ENCODE measurements at regions not wholly inside any gene's neighbourhood (a gene's known extent, or its start where the extent isn't known, plus 50 kb on each side); places are given as distances from the start of the nearest gene placed in this dataset.

DNA sequence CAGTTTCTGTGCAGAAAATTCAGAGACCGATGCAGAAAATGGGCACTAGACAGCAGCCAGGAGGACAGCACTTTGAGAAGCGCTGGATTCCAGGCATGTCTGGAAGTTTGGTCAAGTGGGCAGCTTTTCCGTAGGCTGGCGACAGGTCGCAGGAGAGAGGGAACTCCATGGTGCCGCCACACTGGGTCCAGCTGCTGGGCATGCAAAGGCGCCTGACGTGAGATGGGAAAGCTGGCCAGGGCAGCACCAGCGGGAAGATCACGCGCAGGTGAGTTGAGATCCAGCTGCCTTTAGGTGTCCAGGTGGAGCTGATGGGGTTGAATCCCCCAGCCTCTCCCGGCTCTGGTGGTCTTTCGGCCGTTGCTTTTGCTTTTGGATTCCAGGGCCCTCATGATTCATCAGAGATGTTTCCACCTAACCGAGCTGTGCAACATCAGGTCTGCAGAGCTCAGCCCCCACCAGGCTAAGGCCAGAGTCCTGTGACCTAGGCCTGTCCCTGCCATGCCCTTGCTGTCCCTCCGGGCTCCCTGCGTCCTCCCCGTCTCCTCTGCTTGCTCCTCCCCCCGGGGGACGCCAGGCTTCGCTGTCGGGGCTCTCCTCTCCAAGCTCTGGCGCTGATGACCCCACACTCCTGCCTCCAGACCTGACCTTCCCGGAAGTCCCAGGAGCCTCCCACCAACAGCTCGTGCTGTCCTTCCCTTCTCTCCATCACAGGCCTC, 1001.7 kb downstream of the BRD1 start:
- Histone ChIP-seq H2BK12ac (ENCODE audit: low read length) (peak overlapping the region; percentile 68), H3K27ac (replicated peaks; ENCODE audit: low read length) (no peak overlapping the region), H3K23ac (ENCODE audit: low read depth, low read length, poor library complexity) (no peak overlapping the region), H3K27me3 (ENCODE audit: control insufficient read depth in 3 of 3, insufficient read depth in 3 of 3, low read depth in 1 of 3, low read length in 3 of 3) (no peaks in the 10 kb centered on the region), H3K14ac (ENCODE audit: low read length) (peak overlapping the region; percentile 41), H2BK5ac (ENCODE audit: low read length) (no peak overlapping the region), H3K4me3 (ENCODE audit: low read length in 2 of 2) (no peak overlapping the region), H3K4ac (ENCODE audit: low read length) (no peak overlapping the region), H2BK15ac (ENCODE audit: low read length) (peak overlapping the region; percentile 20), H2BK120ac (ENCODE audit: low read depth, low read length) (peak overlapping the region; percentile 16), H3K79me1 (ENCODE audit: low read depth, low read length) (no peaks in the 10 kb centered on the region), H2AFZ (ENCODE audit: low read length) (no peak overlapping the region), H2AK5ac (ENCODE audit: low read depth, low read length) (peak overlapping the region; percentile 60), H3K18ac (ENCODE audit: low read length) (peak overlapping the region; percentile 71), H3K4me2 (ENCODE audit: insufficient read depth, low read length, poor library complexity, severe bottlenecking) (no peak overlapping the region), H3K9me3 (replicated peaks in 1 of 2; ENCODE audit: control insufficient read depth in 2 of 2, insufficient read depth in 1 of 2, low read depth in 1 of 2, low read length in 2 of 2) (no peaks in the 10 kb centered on the region), H3K9ac (ENCODE audit: low read depth, low read length, poor library complexity) (peak overlapping the region; percentile 10), H3K4me1 (ENCODE audit: control insufficient read depth in 2 of 2, insufficient read depth in 1 of 2, low read depth in 1 of 2, low read length in 2 of 2) (peaks cover 0 to 12% of the 10 kb centered on the region in 2 donors), H3K36me3 (replicated peaks in 1 of 2; ENCODE audit: control insufficient read depth in 2 of 2, insufficient read depth in 2 of 2, low read length in 2 of 2) (no peaks in the 10 kb centered on the region), H4K8ac (ENCODE audit: low read depth, low read length) (no peak overlapping the region), H4K91ac (ENCODE audit: low read depth, low read length, poor library complexity) (no peak overlapping the region)
- no CpG with 5 or more reads among the region's 25 CpGs for WGBS, 2 donors (ENCODE audit: extremely low coverage in 2 of 2, insufficient read length in 2 of 2, insufficient replicate concordance in 1 of 2)
- DNase-seq (ENCODE audit: low spot score), result no peak

DNA sequence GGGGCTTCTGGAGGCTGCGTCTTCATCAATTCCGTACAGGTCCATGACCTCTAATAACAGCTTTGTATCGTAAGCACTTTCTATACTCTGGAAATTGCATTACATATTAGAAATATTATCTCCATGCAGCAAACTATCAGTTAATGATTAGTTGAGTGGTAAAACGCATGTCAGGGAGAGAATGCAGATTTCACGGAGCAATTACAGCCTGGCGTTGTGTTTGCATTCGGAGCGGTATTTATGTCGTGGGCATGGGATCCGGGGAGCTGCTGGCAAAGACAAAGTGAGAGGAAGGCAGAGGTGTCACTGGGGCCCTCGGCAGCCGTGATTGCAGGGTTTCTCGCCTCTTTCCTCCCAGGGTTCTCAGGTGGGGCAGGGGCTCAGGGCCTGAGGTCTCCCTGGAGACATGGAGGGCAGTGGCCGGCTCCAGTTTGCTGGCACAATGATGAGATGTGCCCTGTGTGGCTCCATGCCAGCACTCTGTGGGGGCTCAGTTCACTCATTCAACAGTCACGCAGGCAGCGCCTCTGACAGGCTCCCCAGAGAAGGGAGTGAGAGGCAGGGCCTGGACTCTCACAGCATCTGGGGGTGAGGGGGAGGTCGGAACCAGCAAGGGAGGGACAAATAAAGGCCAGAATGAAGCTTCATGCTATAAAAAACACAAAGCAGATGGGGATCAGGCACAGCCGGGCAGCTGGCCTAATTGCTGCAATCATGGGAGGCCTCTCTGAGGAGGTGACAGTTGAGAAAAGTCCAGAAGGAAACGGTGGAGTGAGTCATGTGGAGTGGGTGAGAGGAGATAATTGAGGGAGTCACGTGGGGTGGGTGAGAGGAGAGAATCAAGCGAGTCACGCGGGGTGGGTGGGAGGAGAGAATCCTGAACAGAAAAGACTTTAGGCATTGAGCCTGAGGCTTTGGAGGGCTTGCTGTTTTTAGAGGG, 1002.7 kb downstream of the BRD1 start:
- Histone ChIP-seq H3K23ac (ENCODE audit: low read depth, low read length, poor library complexity) (no peak overlapping the region), H3K9me3 (replicated peaks in 1 of 2; ENCODE audit: control insufficient read depth in 2 of 2, insufficient read depth in 1 of 2, low read depth in 1 of 2, low read length in 2 of 2) (no peaks in the 10 kb centered on the region), H3K18ac (ENCODE audit: low read length) (peak overlapping the region; percentile 84), H2BK120ac (ENCODE audit: low read depth, low read length) (no peak overlapping the region), H3K27me3 (ENCODE audit: control insufficient read depth in 3 of 3, insufficient read depth in 3 of 3, low read depth in 1 of 3, low read length in 3 of 3) (no peaks in the 10 kb centered on the region), H2BK5ac (ENCODE audit: low read length) (no peak overlapping the region), H3K4ac (ENCODE audit: low read length) (no peak overlapping the region), H3K27ac (replicated peaks; ENCODE audit: low read length) (no peak overlapping the region), H3K36me3 (replicated peaks in 1 of 2; ENCODE audit: control insufficient read depth in 2 of 2, insufficient read depth in 2 of 2, low read length in 2 of 2) (no peaks in the 10 kb centered on the region), H3K4me2 (ENCODE audit: insufficient read depth, low read length, poor library complexity, severe bottlenecking) (no peak overlapping the region), H2BK15ac (ENCODE audit: low read length) (no peak overlapping the region), H2AFZ (ENCODE audit: low read length) (no peak overlapping the region), H3K79me1 (ENCODE audit: low read depth, low read length) (no peaks in the 10 kb centered on the region), H2BK12ac (ENCODE audit: low read length) (no peak overlapping the region), H3K9ac (ENCODE audit: low read depth, low read length, poor library complexity) (no peak overlapping the region), H4K91ac (ENCODE audit: low read depth, low read length, poor library complexity) (no peak overlapping the region), H3K4me3 (ENCODE audit: low read length in 2 of 2) (no peak overlapping the region), H3K4me1 (ENCODE audit: control insufficient read depth in 2 of 2, insufficient read depth in 1 of 2, low read depth in 1 of 2, low read length in 2 of 2) (peaks cover 0 to 12% of the 10 kb centered on the region in 2 donors), H3K14ac (ENCODE audit: low read length) (no peak overlapping the region), H4K8ac (ENCODE audit: low read depth, low read length) (no peak overlapping the region), H2AK5ac (ENCODE audit: low read depth, low read length) (peak overlapping the region; percentile 60)
- DNase-seq (ENCODE audit: low spot score), result no peak
- WGBS, 2 donors (ENCODE audit: extremely low coverage in 2 of 2, insufficient read length in 2 of 2, insufficient replicate concordance in 1 of 2), result no CpG with 5 or more reads among the region's 23 CpGs

DNA sequence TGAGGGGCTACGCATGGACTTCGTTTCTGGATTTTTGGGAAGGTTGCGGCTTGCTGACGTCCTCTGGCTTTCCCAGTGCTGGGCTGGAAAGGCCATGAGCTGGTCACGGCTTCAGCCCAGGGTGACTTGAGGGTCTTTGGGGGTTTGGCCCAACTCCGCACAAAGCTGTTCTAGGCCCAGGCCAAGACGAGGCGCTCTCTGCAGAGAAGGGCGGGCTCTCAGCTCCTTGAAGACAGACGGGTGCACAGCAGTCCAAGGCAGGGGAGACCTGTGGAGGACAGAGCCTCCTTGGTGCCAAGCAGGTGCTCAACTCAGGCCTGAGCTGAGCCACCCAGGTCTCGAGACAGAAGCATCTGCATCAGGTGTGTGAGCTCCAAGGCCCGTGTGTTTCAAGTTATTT, 1003.7 kb downstream of the BRD1 start:
- Histone ChIP-seq H2BK120ac (ENCODE audit: low read depth, low read length) (no peak overlapping the region), H4K91ac (ENCODE audit: low read depth, low read length, poor library complexity) (no peak overlapping the region), H2AFZ (ENCODE audit: low read length) (no peak overlapping the region), H3K9ac (ENCODE audit: low read depth, low read length, poor library complexity) (no peak overlapping the region), H4K8ac (ENCODE audit: low read depth, low read length) (no peak overlapping the region), H3K9me3 (replicated peaks in 1 of 2; ENCODE audit: control insufficient read depth in 2 of 2, insufficient read depth in 1 of 2, low read depth in 1 of 2, low read length in 2 of 2) (no peaks in the 10 kb centered on the region), H3K4ac (ENCODE audit: low read length) (no peak overlapping the region), H2BK15ac (ENCODE audit: low read length) (no peak overlapping the region), H3K18ac (ENCODE audit: low read length) (no peak overlapping the region), H3K4me2 (ENCODE audit: insufficient read depth, low read length, poor library complexity, severe bottlenecking) (no peak overlapping the region), H2BK12ac (ENCODE audit: low read length) (no peak overlapping the region), H3K27ac (replicated peaks; ENCODE audit: low read length) (no peak overlapping the region), H3K4me3 (ENCODE audit: low read length in 2 of 2) (no peak overlapping the region), H3K23ac (ENCODE audit: low read depth, low read length, poor library complexity) (no peak overlapping the region), H3K79me1 (ENCODE audit: low read depth, low read length) (no peaks in the 10 kb centered on the region), H3K14ac (ENCODE audit: low read length) (no peak overlapping the region), H3K36me3 (replicated peaks in 1 of 2; ENCODE audit: control insufficient read depth in 2 of 2, insufficient read depth in 2 of 2, low read length in 2 of 2) (no peaks in the 10 kb centered on the region), H3K27me3 (ENCODE audit: control insufficient read depth in 3 of 3, insufficient read depth in 3 of 3, low read depth in 1 of 3, low read length in 3 of 3) (no peaks in the 10 kb centered on the region), H2AK5ac (ENCODE audit: low read depth, low read length) (no peak overlapping the region), H2BK5ac (ENCODE audit: low read length) (no peak overlapping the region), H3K4me1 (ENCODE audit: control insufficient read depth in 2 of 2, insufficient read depth in 1 of 2, low read depth in 1 of 2, low read length in 2 of 2) (peaks cover 0 to 12% of the 10 kb centered on the region in 2 donors)
- no peak for DNase-seq (ENCODE audit: low spot score)
- no CpG with 5 or more reads among the region's 12 CpGs for WGBS, 2 donors (ENCODE audit: extremely low coverage in 2 of 2, insufficient read length in 2 of 2, insufficient replicate concordance in 1 of 2)
